SK-N-SH treated with all-trans-retinoic acid at 6 μM for 48 hours (cell line): ENCODE measurements at regions not wholly inside any gene's neighbourhood (a gene's known extent, or its start where the extent isn't known, plus 50 kb on each side); places are given as distances from the start of the nearest gene placed in this dataset.
"Not testable (repeated sequence)": the region's sequence is repeated elsewhere in the genome, so short reads cannot be mapped to it uniquely, and the experiment has no call there.

Source experiments
- ATAC-seq: fragments of 200-7000 bp; cut with Tn5 transposase; 3 replicates; pipeline ENCODE4 v1.9.1; 2020; ENCODE audit warnings: mild to moderate bottlenecking, moderate library complexity
- ARNTL ChIP-seq: fragments of 450-650 bp; formaldehyde crosslinking; IDR thresholded peaks from 2 replicates; pipeline ENCODE4 v1.5.0; 2020; ENCODE audit warnings: low read depth, mild to moderate bottlenecking, moderate library complexity, borderline replicate concordance
- BACH2 ChIP-seq: fragments of 250-450 bp; sonication (Bioruptor Pico); IDR thresholded peaks from 2 replicates; pipeline ENCODE4 v1.9.0; 2021; ENCODE audit warnings: mild to moderate bottlenecking, borderline replicate concordance
- CREB5 ChIP-seq: fragments of 250-450 bp; sonication (Bioruptor Pico); IDR thresholded peaks from 2 replicates; pipeline ENCODE4 v1.5.1; 2020; ENCODE audit warnings: low read depth, mild to moderate bottlenecking, moderate library complexity
- CSDC2 ChIP-seq: fragments of 250-450 bp; sonication (Bioruptor Pico); IDR thresholded peaks from 2 replicates; pipeline ENCODE4 v1.5.0; 2020; ENCODE audit warnings: mild to moderate bottlenecking, moderate library complexity
- CSRNP3 ChIP-seq: fragments of 250-450 bp; sonication (Bioruptor Pico); IDR thresholded peaks from 2 replicates; pipeline ENCODE4 v1.5.1; 2021; ENCODE audit warnings: mild to moderate bottlenecking, moderate library complexity
- ESRRG ChIP-seq: fragments of 250-450 bp; sonication (Bioruptor Pico); IDR thresholded peaks from 2 replicates; pipeline ENCODE4 v1.6.1; 2021; ENCODE audit warnings: mild to moderate bottlenecking
- GLIS3 ChIP-seq: fragments of 250-450 bp; sonication (Bioruptor Pico); IDR thresholded peaks from 2 replicates; pipeline ENCODE4 v1.5.0; 2020; ENCODE audit warnings: mild to moderate bottlenecking, moderate library complexity
- ISL1 ChIP-seq: fragments of 250-450 bp; sonication (Bioruptor Pico); IDR thresholded peaks from 2 replicates; pipeline ENCODE4 v2.1.2; 2022; ENCODE audit warnings: mild to moderate bottlenecking, moderate library complexity
- OSR1 ChIP-seq: fragments of 250-450 bp; sonication (Bioruptor Pico); IDR thresholded peaks from 2 replicates; pipeline ENCODE4 v1.8.0; 2022; ENCODE audit warnings: moderate library complexity, mild to moderate bottlenecking, inconsistent platforms
- PATZ1 ChIP-seq: fragments of 250-450 bp; sonication (Bioruptor Pico); IDR thresholded peaks from 2 replicates; pipeline ENCODE4 v1.8.0; 2020; ENCODE audit warnings: mild to moderate bottlenecking, moderate library complexity, borderline replicate concordance
- RARB ChIP-seq: fragments of 250-450 bp; sonication (Bioruptor Pico); IDR thresholded peaks from 2 replicates; pipeline ENCODE4 v1.8.0; 2021; ENCODE audit warnings: mild to moderate bottlenecking, moderate library complexity
- SNAI2 ChIP-seq: fragments of 250-450 bp; sonication (Bioruptor Pico); IDR thresholded peaks from 2 replicates; pipeline ENCODE4 v1.5.0; 2020; ENCODE audit warnings: mild to moderate bottlenecking, moderate library complexity
- TCF4 ChIP-seq: fragments of 250-450 bp; sonication (Bioruptor Pico); IDR thresholded peaks from 2 replicates; pipeline ENCODE4 v1.8.0; 2021; ENCODE audit warnings: mild to moderate bottlenecking, moderate library complexity, borderline replicate concordance
- TOX ChIP-seq: fragments of 250-450 bp; sonication (Bioruptor Pico); IDR thresholded peaks from 2 replicates; pipeline ENCODE4 v1.8.0; 2021; ENCODE audit warnings: mild to moderate bottlenecking, moderate library complexity, borderline replicate concordance
- ZC3H10 ChIP-seq: fragments of 250-450 bp; sonication (Bioruptor Pico); IDR thresholded peaks from 2 replicates; pipeline ENCODE4 v1.5.1; 2021; ENCODE audit warnings: mild to moderate bottlenecking, moderate library complexity
- ZFP3 ChIP-seq: fragments of 250-450 bp; sonication (Bioruptor Pico); IDR thresholded peaks from 2 replicates; pipeline ENCODE4 v1.5.0; 2020; ENCODE audit warnings: mild to moderate bottlenecking, moderate library complexity
- ZNF565 ChIP-seq: fragments of 450-650 bp; formaldehyde crosslinking; conservative IDR thresholded peaks from 2 replicates; pipeline ENCODE4 v1.5.0; 2020; ENCODE audit warnings: low read depth, mild to moderate bottlenecking, moderate library complexity
- ZNF70 ChIP-seq: fragments of 450-650 bp; formaldehyde crosslinking; IDR thresholded peaks from 2 replicates; pipeline ENCODE4 v1.5.0; 2020; ENCODE audit warnings: mild to moderate bottlenecking, moderate library complexity
- ZNF8 ChIP-seq: fragments of 450-650 bp; formaldehyde crosslinking; IDR thresholded peaks from 2 replicates; pipeline ENCODE4 v1.5.0; 2020; ENCODE audit warnings: mild to moderate bottlenecking, moderate library complexity

GRCh38 chr2:40700231-40700954 lies 248.5 kb upstream of the SLC8A1 start:
- no peak for TF ChIP-seq ZC3H10 (CRISPR knock-in tag)
- TF ChIP-seq CSDC2 (CRISPR knock-in tag) = no peak
- no peak for TF ChIP-seq PATZ1 (CRISPR knock-in tag)
- TF ChIP-seq ZFP3 (CRISPR knock-in tag) = peak; percentile 23; the same call in 1 of the 2 replicates
- no peak for TF ChIP-seq TCF4
- no peak for TF ChIP-seq TOX (CRISPR knock-in tag)
- no peak for TF ChIP-seq ZNF70 (CRISPR knock-in tag)
- no peak for ATAC-seq

- not testable (repeated sequence) for ATAC-seq
These were observed 260.5 kb upstream of the SLC8A1 start for GRCh38 chr2:40712197-40712894.

- peak; percentile 31; the same call in 1 of the 3 replicates for ATAC-seq
- TF ChIP-seq RARB (CRISPR knock-in tag) = no peak
- TF ChIP-seq CSDC2 (CRISPR knock-in tag) = no peak
- TF ChIP-seq BACH2 (CRISPR knock-in tag) = no peak
- no peak for TF ChIP-seq ARNTL
- TF ChIP-seq PATZ1 (CRISPR knock-in tag) = no peak
- no peak for TF ChIP-seq ZFP3 (CRISPR knock-in tag)
- no peak for TF ChIP-seq ZC3H10 (CRISPR knock-in tag)
- TF ChIP-seq SNAI2 = no peak
- no peak for TF ChIP-seq ESRRG (CRISPR knock-in tag)
- TF ChIP-seq OSR1 = no peak
- TF ChIP-seq TOX (CRISPR knock-in tag) = no peak
These were observed 265.0 kb upstream of the SLC8A1 start for GRCh38 chr2:40716879-40717278.

GRCh38 chr2:40719414-40719813 lies 267.5 kb upstream of the SLC8A1 start:
- ATAC-seq = no peak
- TF ChIP-seq CSRNP3 (no peak), OSR1 (no peak), ISL1 (CRISPR knock-in tag) (no peak), CREB5 (no peak), ARNTL (no peak), CSDC2 (CRISPR knock-in tag) (no peak), ZNF565 (CRISPR knock-in tag) (no peak), ZNF8 (CRISPR knock-in tag) (no peak), PATZ1 (CRISPR knock-in tag) (no peak), ESRRG (CRISPR knock-in tag) (no peak), GLIS3 (CRISPR knock-in tag) (no peak), SNAI2 (no peak), BACH2 (CRISPR knock-in tag) (no peak), TOX (CRISPR knock-in tag) (no peak)
